LHCN-M2 (cell line): ENCODE measurements at regions not wholly inside any gene's neighbourhood (a gene's known extent, or its start where the extent isn't known, plus 50 kb on each side); places are given as distances from the start of the nearest gene placed in this dataset.
A peak's percentile ranks its signal among the peaks of the same experiment; 100 is the strongest.
"Not testable (repeated sequence)": the region's sequence is repeated elsewhere in the genome, so short reads cannot be mapped to it uniquely, and the experiment has no call there.

ENCODE experiments used
- DNase-seq: peaks from one replicate; pipeline ENCODE4 v3.0.0-alpha.2; 2012; ENCODE audit warnings: low read depth

DNA sequence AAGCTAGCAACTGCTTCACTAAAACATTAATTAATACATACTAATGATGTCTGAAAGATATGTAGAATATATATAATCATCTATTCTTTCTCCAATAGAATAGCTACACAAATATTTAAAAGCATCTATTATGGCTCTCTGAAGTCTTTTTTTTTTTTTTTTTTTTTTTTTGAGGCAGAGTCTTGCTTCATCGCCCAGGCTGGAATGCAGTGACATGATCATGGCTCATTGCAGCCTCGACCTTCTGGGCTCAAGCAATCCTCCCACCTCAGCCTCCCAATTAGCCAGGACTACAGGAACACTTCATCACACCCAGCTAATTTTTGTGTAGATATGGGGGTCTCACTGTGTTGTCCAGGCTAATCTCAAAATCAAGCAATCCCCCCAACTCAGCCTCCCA is 120.4 kb upstream of the KYNU start:
- DNase-seq = peak; percentile 20

DNA sequence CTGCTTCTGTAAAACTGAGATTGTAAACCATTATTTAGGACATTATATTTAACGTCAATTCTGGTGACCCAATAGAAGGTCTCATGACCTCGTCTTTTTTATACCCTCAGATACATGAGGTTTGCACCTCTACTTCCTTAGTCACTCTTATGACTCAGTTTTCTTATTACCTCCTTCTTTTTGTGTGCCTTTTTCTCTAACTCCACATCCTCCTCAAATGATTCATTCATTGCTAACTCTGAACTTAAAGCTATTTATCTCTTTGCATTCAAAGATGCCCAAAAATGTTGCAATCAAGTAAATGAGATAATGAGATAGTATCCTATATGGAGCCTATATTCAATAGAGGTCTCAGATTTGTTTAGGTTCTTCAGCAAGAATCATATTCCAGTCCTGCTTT is 121.0 kb upstream of the KYNU start:
- peak; percentile 78 for DNase-seq

DNA sequence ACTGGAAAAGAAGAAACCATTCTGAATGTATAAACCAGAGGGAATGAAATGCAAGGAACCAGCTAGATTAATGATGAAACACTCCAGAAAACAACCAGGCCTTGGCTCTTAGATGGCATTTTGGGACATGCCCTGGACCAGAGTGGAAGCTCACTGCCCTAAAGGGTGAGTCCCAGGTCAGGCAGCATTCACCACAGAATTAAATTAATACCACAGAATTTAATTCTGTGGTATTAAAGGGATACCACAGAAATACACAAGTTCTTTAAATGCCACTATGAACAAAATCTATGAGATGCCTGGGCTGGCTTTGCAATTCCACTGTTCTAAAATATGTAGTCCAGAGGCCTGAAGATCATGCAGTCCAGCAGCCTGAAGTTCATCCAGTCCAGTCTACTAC is 122.3 kb upstream of the KYNU start:
- peak; percentile 29 for DNase-seq

GRCh38 chr2:142754182-142754581 is 123.3 kb upstream of the KYNU start:
- DNase-seq = peak; percentile 37

DNA sequence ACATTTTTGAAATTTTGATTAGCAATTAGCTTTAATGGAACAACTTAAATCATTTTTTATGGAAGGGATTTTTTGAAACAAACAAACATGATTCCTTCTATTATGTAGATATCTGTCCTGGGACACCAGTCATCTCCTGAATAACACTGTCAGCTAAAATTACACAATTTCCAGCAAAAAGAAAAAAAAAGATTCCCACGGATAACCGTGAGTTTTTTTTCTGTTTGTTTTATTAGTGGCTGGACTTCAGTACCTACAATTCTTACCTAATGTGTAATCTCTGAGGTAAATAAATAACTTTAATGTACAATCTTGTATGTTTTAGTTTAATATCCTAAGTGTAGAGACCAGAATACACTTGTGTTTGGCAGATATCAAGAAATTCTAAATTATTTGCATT is 126.6 kb upstream of the KYNU start:
- DNase-seq = no peak

DNA sequence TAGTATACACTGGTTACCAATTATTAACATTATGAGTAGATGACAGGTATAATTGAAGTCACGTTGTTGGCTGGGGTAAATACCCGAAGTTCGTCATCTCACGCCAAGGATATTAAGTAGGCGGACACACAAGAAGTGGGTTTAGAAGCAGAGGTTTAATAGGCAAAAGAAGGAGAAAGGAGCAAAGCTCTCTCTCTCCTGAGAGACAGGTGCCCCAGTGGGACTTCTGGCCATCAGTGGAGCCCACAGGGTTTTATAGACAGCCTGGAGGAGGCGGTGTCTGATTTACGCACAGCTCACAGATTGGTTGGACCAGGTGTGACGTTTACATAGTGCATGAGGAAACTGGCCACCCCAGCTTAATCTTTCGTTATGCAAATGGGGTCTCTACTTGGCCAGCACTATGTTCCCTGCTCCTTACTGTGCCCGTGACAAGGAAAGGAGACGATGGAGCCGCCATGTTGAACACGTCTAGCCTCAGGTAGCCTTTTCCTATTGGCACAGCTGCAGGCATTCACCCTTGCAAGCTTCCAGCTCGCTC is 128.8 kb upstream of the KYNU start:
- DNase-seq = no peak

DNA sequence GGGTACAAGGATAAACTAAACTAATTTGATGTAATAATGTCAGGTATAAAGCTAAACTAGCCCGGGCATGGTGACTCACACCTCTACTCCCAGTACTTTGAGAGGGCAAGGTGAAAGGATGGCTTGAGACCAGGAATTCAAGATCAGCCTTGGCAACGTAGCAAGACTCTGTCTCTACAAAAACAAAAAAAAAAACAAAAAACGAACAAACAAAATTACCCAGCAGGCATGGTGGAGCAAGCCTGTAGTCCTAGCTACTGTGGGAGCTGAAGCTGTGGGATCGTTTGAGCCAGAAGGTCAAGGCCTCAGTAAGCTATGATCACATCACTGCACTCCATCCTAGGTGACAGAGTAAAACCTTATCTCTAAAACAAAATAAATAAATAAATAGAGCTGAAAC is 131.8 kb upstream of the KYNU start:
- no peak for DNase-seq

- DNase-seq = peak; percentile 31
These were observed 134.9 kb upstream of the KYNU start for GRCh38 chr2:142742371-142743214.

- no peak for DNase-seq
These were observed 135.6 kb upstream of the KYNU start for GRCh38 chr2:142741764-142742269.

DNA sequence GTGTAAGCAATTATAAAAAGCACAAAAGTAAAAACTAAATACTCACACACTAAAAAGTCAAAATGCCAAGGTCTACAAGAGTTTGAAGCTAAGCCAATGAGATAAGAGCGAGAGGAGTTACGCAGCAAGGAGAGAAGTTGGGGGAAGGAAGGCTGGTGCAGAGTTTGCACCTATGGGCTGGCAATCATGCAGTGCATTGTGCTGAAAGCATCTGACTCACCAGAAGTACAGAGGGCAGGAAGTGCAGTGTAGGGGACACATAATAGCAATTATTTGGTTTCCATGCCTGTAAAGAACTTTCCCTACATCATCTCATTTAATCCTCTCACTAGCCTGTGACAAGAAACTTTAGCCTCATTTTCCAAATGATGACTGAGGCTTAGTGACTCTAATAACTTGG is 142.7 kb upstream of the KYNU start:
- no peak for DNase-seq

DNA sequence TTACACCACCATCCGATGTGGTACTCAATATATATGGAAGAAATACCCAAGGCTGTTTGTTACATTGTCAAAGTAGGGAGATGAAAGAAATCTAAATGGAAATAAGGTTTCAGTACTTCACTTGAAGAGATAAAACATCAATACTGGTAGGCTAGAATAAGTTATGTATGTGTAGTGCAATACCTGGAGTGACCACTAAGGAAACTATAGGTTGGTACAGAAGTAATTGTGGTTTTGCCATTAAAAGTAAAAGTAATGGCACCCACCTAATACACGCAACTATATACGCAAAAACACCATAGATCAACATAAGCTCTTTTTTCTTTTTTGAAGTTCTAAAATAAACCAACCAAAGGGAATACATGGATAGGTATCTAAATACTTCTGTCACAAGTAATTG is 143.2 kb upstream of the KYNU start:
- no peak for DNase-seq

GRCh38 chr2:142729814-142730213 is 147.7 kb upstream of the KYNU start:
- not testable (repeated sequence) for DNase-seq

DNA sequence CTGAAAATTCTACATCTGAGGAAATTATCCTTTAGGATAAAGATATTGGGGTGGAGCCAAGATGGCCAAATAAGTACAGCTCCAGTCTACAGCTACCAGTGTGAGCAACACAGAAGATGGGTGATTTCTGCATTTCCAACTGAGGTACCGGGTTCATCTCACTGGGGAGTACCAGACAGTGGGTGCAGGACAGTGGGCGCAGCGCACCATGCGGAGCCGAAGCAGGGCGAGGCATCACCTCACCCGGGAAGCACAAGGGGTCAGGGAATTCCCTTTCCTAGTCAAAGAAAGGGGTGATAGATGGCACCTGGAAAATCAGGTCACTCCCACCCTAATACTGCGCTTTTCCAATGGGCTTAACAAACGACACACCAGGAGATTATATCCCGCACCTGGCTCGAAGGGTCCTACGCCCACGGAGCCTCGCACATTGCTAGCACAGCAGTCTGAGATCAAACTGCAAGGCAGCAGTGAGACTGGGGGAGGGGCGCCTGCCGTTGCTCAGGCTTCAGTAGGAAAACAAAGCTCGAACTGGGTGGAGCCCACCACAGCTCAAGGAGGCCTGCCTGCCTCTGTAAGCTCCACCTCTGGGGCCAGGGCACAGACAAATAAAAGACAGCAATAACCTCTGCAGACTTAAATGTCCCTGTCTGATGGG is 149.5 kb upstream of the KYNU start:
- not testable (repeated sequence) for DNase-seq

DNA sequence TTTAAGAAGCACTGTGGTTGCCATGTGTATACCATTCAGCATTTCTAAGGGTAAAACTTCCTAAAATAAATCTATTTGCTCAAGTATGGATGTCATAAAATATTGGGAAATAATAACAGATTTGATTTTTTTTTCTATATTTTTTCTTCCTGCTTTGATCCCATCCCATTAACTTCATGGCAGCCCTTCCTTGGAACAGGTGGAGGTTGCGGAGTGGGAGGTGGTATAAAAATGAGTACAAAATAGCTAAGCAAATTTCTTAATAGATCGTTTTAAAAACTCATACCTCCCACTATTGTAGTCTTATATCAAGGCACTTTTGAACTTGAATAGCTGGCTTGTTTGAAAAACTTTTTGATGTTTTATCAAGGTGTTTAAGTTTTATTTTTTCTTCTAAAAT is 152.1 kb upstream of the KYNU start:
- DNase-seq = no peak

DNA sequence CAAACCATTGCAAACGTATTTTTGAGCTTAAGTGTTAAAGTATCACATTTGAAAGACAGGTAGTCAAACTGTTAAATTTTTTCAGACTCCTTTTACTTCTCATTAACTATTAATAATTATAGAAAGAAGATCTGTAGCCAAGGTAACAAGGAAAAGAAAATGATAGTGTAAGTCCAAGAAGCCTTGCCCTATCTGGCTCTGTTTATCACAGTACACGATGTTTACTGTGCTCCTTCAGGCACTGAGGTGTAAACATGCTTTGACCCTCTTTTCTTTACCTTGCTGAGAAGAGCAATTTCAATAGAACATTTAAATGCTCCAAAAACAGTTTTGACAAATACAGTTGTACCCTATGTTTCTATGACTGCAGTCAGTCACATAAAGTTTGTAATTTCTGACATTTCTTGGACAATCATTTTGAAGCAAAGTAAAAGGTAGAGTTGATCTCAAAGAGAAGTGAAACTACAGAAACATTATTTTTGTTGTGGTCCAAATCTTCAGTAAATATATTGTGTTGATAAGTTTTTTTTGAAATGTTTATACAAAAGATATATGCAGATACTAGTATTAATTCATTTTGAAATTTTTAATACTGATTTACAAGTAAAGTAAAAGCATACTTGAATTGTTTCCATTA is 152.6 kb upstream of the KYNU start:
- DNase-seq = no peak

GRCh38 chr2:142724186-142724585 is 153.3 kb upstream of the KYNU start:
- no peak for DNase-seq

- DNase-seq = no peak
These were observed 154.2 kb upstream of the KYNU start for GRCh38 chr2:142723236-142723635.

DNA sequence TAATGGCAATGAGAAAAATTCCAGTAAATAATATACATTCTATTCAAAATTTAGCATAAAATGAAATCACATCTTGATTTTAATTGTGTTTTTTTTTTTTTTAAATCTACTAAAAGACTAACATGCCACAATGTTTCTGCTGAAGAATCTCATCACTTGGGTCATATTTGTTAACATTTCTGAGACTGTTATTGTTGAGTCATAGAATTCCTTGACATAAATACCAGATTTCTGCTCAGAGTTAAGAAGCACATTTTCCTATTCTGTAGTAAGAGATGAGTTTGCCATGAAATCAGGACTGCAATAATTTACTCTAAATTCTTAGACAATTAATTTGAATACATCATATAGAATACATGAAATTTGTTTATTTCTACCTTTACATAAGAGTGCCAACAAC is 154.9 kb upstream of the KYNU start:
- DNase-seq = peak; percentile 30

GRCh38 chr2:142722086-142722485 is 155.4 kb upstream of the KYNU start:
- DNase-seq = no peak

DNA sequence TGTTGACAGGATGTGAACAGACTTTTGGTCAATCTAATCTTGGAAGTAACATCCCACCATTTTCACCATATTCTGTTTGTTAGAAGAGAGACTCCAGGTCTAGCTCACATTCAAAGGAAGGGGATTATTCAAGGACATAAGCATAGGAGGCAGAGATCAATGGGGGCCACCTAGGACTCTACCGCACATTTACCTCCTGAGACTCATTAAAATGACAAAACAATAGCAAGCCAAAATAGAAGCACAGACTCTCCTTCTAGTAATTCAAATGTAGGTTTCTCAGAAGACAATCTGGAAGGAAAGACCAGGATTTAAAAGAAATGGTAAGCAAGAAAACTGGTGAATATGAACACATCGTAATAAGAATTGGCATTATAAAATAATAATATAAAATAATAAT is 156.4 kb upstream of the KYNU start:
- no peak for DNase-seq

- no peak for DNase-seq
These were observed 158.8 kb upstream of the KYNU start for GRCh38 chr2:142718576-142719155.
